GM21360 (cell line): ENCODE measurements at regions not wholly inside any gene's neighbourhood (a gene's known extent, or its start where the extent isn't known, plus 50 kb on each side); places are given as distances from the start of the nearest gene placed in this dataset.
"Not testable (repeated sequence)": the region's sequence is repeated elsewhere in the genome, so short reads cannot be mapped to it uniquely, and the experiment has no call there.

Experiments
- ATAC-seq: cut with Tn5 transposase; IDR thresholded peaks from one replicate; pipeline ENCODE4 v1.9.1; 2021; ENCODE audit warnings: mild to moderate bottlenecking, moderate library complexity; ENCODE audit not compliant: unreplicated experiment

GRCh38 chr15:38117781-38118180 lies 134.9 kb upstream of the SPRED1 start:
- no peak for ATAC-seq

- not testable (repeated sequence) for ATAC-seq
Measured at GRCh38 chr15:38119865-38120264, 132.8 kb upstream of the SPRED1 start.

- ATAC-seq: no peak
Measured at GRCh38 chr15:38127306-38127771, 125.3 kb upstream of the SPRED1 start.

GRCh38 chr15:38128341-38128781 lies 124.3 kb upstream of the SPRED1 start:
- no peak for ATAC-seq

GRCh38 chr15:38128921-38129320 lies 123.7 kb upstream of the SPRED1 start:
- no peak for ATAC-seq

- ATAC-seq: peak; percentile 59
Measured at GRCh38 chr15:38129531-38130204, 123.0 kb upstream of the SPRED1 start.

- ATAC-seq: peak; percentile 33
Measured at GRCh38 chr15:38130205-38130567, 122.5 kb upstream of the SPRED1 start.

GRCh38 chr15:38130740-38131498 lies 121.7 kb upstream of the SPRED1 start:
- peak; percentile 65 for ATAC-seq

GRCh38 chr15:38134252-38134651 lies 118.4 kb upstream of the SPRED1 start:
- ATAC-seq: no peak

- not testable (repeated sequence) for ATAC-seq
Measured at GRCh38 chr15:38142195-38142594, 110.4 kb upstream of the SPRED1 start.

- ATAC-seq: no peak
Measured at GRCh38 chr15:38144921-38145320, 107.7 kb upstream of the SPRED1 start.

- no peak for ATAC-seq
Measured at GRCh38 chr15:38145651-38146111, 107.0 kb upstream of the SPRED1 start.

GRCh38 chr15:38147246-38147645 lies 105.4 kb upstream of the SPRED1 start:
- no peak for ATAC-seq

- ATAC-seq: no peak
Measured at GRCh38 chr15:38148471-38148870, 104.2 kb upstream of the SPRED1 start.

GRCh38 chr15:38149315-38149714 lies 103.3 kb upstream of the SPRED1 start:
- no peak for ATAC-seq

- ATAC-seq: no peak
Measured at GRCh38 chr15:38150148-38150547, 102.5 kb upstream of the SPRED1 start.

GRCh38 chr15:38150794-38151193 lies 101.8 kb upstream of the SPRED1 start:
- ATAC-seq: no peak

- ATAC-seq: no peak
Measured at GRCh38 chr15:38153781-38154180, 98.9 kb upstream of the SPRED1 start.

- ATAC-seq: no peak
Measured at GRCh38 chr15:38154255-38154654, 98.4 kb upstream of the SPRED1 start.

GRCh38 chr15:38154837-38155236 lies 97.8 kb upstream of the SPRED1 start:
- ATAC-seq: no peak

GRCh38 chr15:38163658-38164057 lies 89.0 kb upstream of the SPRED1 start:
- no peak for ATAC-seq

- ATAC-seq: no peak
Measured at GRCh38 chr15:38164061-38164460, 88.6 kb upstream of the SPRED1 start.
